H9 (cell line): ENCODE measurements at regions not wholly inside any gene's neighbourhood (a gene's known extent, or its start where the extent isn't known, plus 50 kb on each side); places are given as distances from the start of the nearest gene placed in this dataset.

Source experiments
- DNase-seq: peaks from one replicate; pipeline ENCODE4 v3.0.0-alpha.2; 2017
- H2AFZ ChIP-seq: one replicate; pipeline ENCODE4 v1.6.1; 2013; ENCODE audit warnings: mild to moderate bottlenecking, low read length, control low read depth, moderate library complexity
- H2AK5ac ChIP-seq: 2 replicates; pipeline ENCODE4 v1.6.1; 2013; ENCODE audit warnings: low read length, control low read depth, mixed read lengths; ENCODE audit not compliant: insufficient read length
- H2BK120ac ChIP-seq: one replicate; pipeline ENCODE4 v1.6.1; 2013; ENCODE audit warnings: low read depth, mild to moderate bottlenecking, low read length, control low read depth, inconsistent platforms; ENCODE audit not compliant: poor library complexity, severe bottlenecking
- H2BK12ac ChIP-seq: 2 replicates; pipeline ENCODE4 v1.6.1; 2013; ENCODE audit warnings: low read length, control low read depth, mixed read lengths, low read depth; ENCODE audit not compliant: insufficient read length
- H2BK15ac ChIP-seq: 2 replicates; pipeline ENCODE4 v1.6.1; 2013; ENCODE audit warnings: low read depth, low read length, control low read depth
- H2BK20ac ChIP-seq: one replicate; pipeline ENCODE4 v1.6.1; 2013; ENCODE audit warnings: low read depth, mild to moderate bottlenecking, low read length, control low read depth, inconsistent platforms; ENCODE audit not compliant: poor library complexity, severe bottlenecking
- H2BK5ac ChIP-seq: 2 replicates; pipeline ENCODE4 v1.6.1; 2013; ENCODE audit warnings: low read length, control low read depth, mixed read lengths; ENCODE audit not compliant: insufficient read length
- H3K14ac ChIP-seq: 2 replicates; pipeline ENCODE4 v1.6.1; 2013; ENCODE audit warnings: low read length, control low read depth; ENCODE audit not compliant: insufficient read depth
- H3K18ac ChIP-seq: 2 replicates; pipeline ENCODE4 v1.6.1; 2013; ENCODE audit warnings: low read depth, mild to moderate bottlenecking, mixed read lengths, low read length, control low read depth; ENCODE audit not compliant: insufficient read length
- H3K23ac ChIP-seq: 2 replicates; pipeline ENCODE4 v1.6.1; 2013; ENCODE audit warnings: low read length, control low read depth, mixed read lengths, low read depth; ENCODE audit not compliant: insufficient read length
- H3K23me2 ChIP-seq: 2 replicates; pipeline ENCODE4 v1.6.1; 2013; ENCODE audit warnings: low read depth, mild to moderate bottlenecking, mixed read lengths, low read length, control low read depth; ENCODE audit not compliant: insufficient read length, poor library complexity, severe bottlenecking
- H3K27ac ChIP-seq: 2 replicates; pipeline ENCODE4 v1.5.1; 2013; ENCODE audit warnings: low read length, control low read depth, mixed read lengths, low read depth; ENCODE audit not compliant: insufficient read length
- H3K27me3 ChIP-seq: 2 replicates; pipeline ENCODE4 v1.6.1; 2013; ENCODE audit warnings: low read length, control low read depth, inconsistent platforms; ENCODE audit not compliant: insufficient read depth
- H3K4ac ChIP-seq: 2 replicates; pipeline ENCODE4 v1.6.1; 2013; ENCODE audit warnings: low read depth, mild to moderate bottlenecking, control low read depth, inconsistent platforms, low read length, moderate library complexity
- H3K4me1 ChIP-seq: 2 replicates; pipeline ENCODE4 v1.6.1; 2013; ENCODE audit warnings: low read length, control low read depth, inconsistent platforms; ENCODE audit not compliant: insufficient read depth
- H3K4me2 ChIP-seq: 2 replicates; pipeline ENCODE4 v1.6.1; 2013; ENCODE audit warnings: low read length, control low read depth, mixed read lengths; ENCODE audit not compliant: insufficient read length, insufficient read depth
- H3K56ac ChIP-seq: 2 replicates; pipeline ENCODE4 v1.6.1; 2013; ENCODE audit warnings: low read depth, mild to moderate bottlenecking, mixed read lengths, low read length, control low read depth; ENCODE audit not compliant: insufficient read length
- H3K79me1 ChIP-seq: 2 replicates; pipeline ENCODE4 v1.6.1; 2013; ENCODE audit warnings: low read depth, mild to moderate bottlenecking, moderate library complexity, low read length, control low read depth, inconsistent platforms; ENCODE audit not compliant: insufficient read depth, poor library complexity, severe bottlenecking
- H3K79me2 ChIP-seq: 2 replicates; pipeline ENCODE4 v1.6.1; 2013; ENCODE audit warnings: low read length, control low read depth, inconsistent platforms; ENCODE audit not compliant: insufficient read depth
- H3K9ac ChIP-seq: 2 replicates; pipeline ENCODE4 v1.6.1; 2013; ENCODE audit warnings: low read length, control low read depth, mixed read lengths; ENCODE audit not compliant: insufficient read length; ENCODE audit errors: extremely low read depth
- H3K9me3 ChIP-seq: one replicate; pipeline ENCODE4 v1.6.1; 2013; ENCODE audit warnings: low read depth, low read length, inconsistent platforms; ENCODE audit not compliant: control insufficient read depth
- H3T11ph ChIP-seq: one replicate; pipeline ENCODE4 v1.6.1; 2013; ENCODE audit warnings: mild to moderate bottlenecking, low read length, control low read depth, inconsistent platforms
- H4K20me1 ChIP-seq: one replicate; pipeline ENCODE4 v1.6.1; 2013; ENCODE audit not compliant: control insufficient read depth, insufficient read length, insufficient read depth
- H4K5ac ChIP-seq: 2 replicates; pipeline ENCODE4 v1.6.1; 2013; ENCODE audit warnings: low read depth, mild to moderate bottlenecking, mixed read lengths, low read length, control low read depth; ENCODE audit not compliant: insufficient read length
- H4K8ac ChIP-seq: replicated peaks from 2 replicates; pipeline ENCODE4 v1.6.1; 2013; ENCODE audit warnings: low read length, control low read depth, mixed read lengths, low read depth; ENCODE audit not compliant: insufficient read length
- H4K91ac ChIP-seq: 2 replicates; pipeline ENCODE4 v1.6.1; 2013; ENCODE audit warnings: low read depth, mild to moderate bottlenecking, moderate library complexity, mixed read lengths, low read length, control low read depth; ENCODE audit not compliant: insufficient read length
- H3K27ac Mint-ChIP-seq, 3 experiments: 2 replicates in 2 of 3; 3 replicates in 1 of 3; pipeline ENCODE4 v1.8.0; 2020 to 2021; ENCODE audit warnings: mixed read lengths in 3 of 3, mild to moderate bottlenecking in 1 of 3, moderate library complexity in 1 of 3
- H3K27me3 Mint-ChIP-seq: 2 replicates; pipeline ENCODE4 v1.8.0; 2021; ENCODE audit warnings: low read depth, mild to moderate bottlenecking, moderate library complexity, mixed read lengths
- H3K36me3 Mint-ChIP-seq, 3 experiments: 2 replicates in 2 of 3; 3 replicates in 1 of 3; pipeline ENCODE4 v1.8.0; 2020 to 2021; ENCODE audit warnings: low read depth in 3 of 3, mixed read lengths in 3 of 3; ENCODE audit not compliant: insufficient read depth in 1 of 3
- H3K4me1 Mint-ChIP-seq, 2 experiments: 2 replicates each; pipeline ENCODE4 v1.8.0; 2020; ENCODE audit warnings: mixed read lengths in 2 of 2
- H3K4me3 Mint-ChIP-seq, 2 experiments: 2 replicates in 1 of 2; 3 replicates in 1 of 2; pipeline ENCODE4 v1.8.0; 2020 to 2021; ENCODE audit warnings: mild to moderate bottlenecking in 2 of 2, mixed read lengths in 2 of 2, moderate library complexity in 1 of 2
- H3K9me3 Mint-ChIP-seq, 2 experiments: 2 replicates in 1 of 2; 3 replicates in 1 of 2; pipeline ENCODE4 v1.8.0; 2020; ENCODE audit warnings: mild to moderate bottlenecking in 2 of 2, mixed read lengths in 2 of 2, moderate library complexity in 1 of 2
- CTCF ChIP-seq: fragments of 200-600 bp; sonication (generic); conservative IDR thresholded peaks from 3 replicates; pipeline ENCODE4 v1.8.0; 2021; ENCODE audit warnings: antibody characterized with exemption, mild to moderate bottlenecking
- WGBS: extraction: QIAGEN DNeasy Blood & Tissue Kit; methylation state at CpG from one replicate; pipeline ENCODE4 v1.1.7; 2013; ENCODE audit warnings: missing lambda C conversion rate, low lambda C conversion rate, mixed read lengths; ENCODE audit not compliant: insufficient read length; ENCODE audit errors: extremely low coverage; 5-methylcytosine and 5-hydroxymethylcytosine counted together

- Histone ChIP-seq H3T11ph (no peak overlapping the region), H4K5ac (no peak overlapping the region), H3K23ac (no peak overlapping the region), H3K4me1 (no peaks in the 10 kb centered on the region), H2BK15ac (no peak overlapping the region), H3K23me2 (no peaks in the 10 kb centered on the region), H3K27me3 (no peaks in the 10 kb centered on the region), H2BK120ac (no peak overlapping the region), H3K56ac (no peak overlapping the region), H2BK20ac (no peak overlapping the region), H4K8ac (no peak overlapping the region), H4K91ac (no peak overlapping the region), H3K18ac (no peak overlapping the region), H2BK5ac (no peak overlapping the region), H3K27ac (no peak overlapping the region), H3K14ac (no peak overlapping the region), H4K20me1 (no peaks in the 10 kb centered on the region), H3K79me1 (no peaks in the 10 kb centered on the region), H3K9ac (no peak overlapping the region), H3K79me2 (no peaks in the 10 kb centered on the region), H2BK12ac (no peak overlapping the region), H2AK5ac (no peak overlapping the region), H3K4me2 (no peak overlapping the region), H2AFZ (no peak overlapping the region), H3K9me3 (no peaks in the 10 kb centered on the region), H3K4ac (no peak overlapping the region)
- Mint-ChIP-seq H3K4me1 (peaks cover 0 to 8% of the 10 kb centered on the region in 2 experiments; a peak in 1 of 4 replicates), H3K27ac (no peak overlapping the region), H3K9me3 (no peaks in the 10 kb centered on the region), H3K27me3 (no peaks in the 10 kb centered on the region), H3K36me3 (no peaks in the 10 kb centered on the region), H3K4me3 (no peak overlapping the region)
- no CpG with 5 or more reads among the region's 2 CpGs for WGBS
- DNase-seq = no peak
- no peak for TF ChIP-seq CTCF
Observed at GRCh38 chr4:141294306-141294705, 73.6 kb downstream of the ZNF330 start.
